Suprapubic skin (tissue), 3 donors: ENCODE measurements at regions not wholly inside any gene's neighbourhood (a gene's known extent, or its start where the extent isn't known, plus 50 kb on each side); places are given as distances from the start of the nearest gene placed in this dataset.

Experiments used
- EP300 ChIP-seq: sonication (generic); formaldehyde crosslinking; IDR thresholded peaks from one replicate; pipeline ENCODE4 v1.6.1; 2017; ENCODE audit warnings: antibody characterized with exemption
- TF ChIP-seq, protein P1 (sequence below), 2 donors: fragments of 200-600 bp in 1 of 2; fragments of 450-650 bp in 1 of 2; sonication (generic) in 1 of 2; IDR thresholded peaks; one replicate each; pipeline ENCODE4 v1.5.1; 2016 to 2019; ENCODE audit warnings: antibody characterized with exemption in 2 of 2, mild to moderate bottlenecking in 1 of 2, moderate library complexity in 1 of 2

GRCh38 chr4:176526704-176527103 is 206.9 kb downstream of the SPCS3 start:
- TF ChIP-seq, protein P1, sequence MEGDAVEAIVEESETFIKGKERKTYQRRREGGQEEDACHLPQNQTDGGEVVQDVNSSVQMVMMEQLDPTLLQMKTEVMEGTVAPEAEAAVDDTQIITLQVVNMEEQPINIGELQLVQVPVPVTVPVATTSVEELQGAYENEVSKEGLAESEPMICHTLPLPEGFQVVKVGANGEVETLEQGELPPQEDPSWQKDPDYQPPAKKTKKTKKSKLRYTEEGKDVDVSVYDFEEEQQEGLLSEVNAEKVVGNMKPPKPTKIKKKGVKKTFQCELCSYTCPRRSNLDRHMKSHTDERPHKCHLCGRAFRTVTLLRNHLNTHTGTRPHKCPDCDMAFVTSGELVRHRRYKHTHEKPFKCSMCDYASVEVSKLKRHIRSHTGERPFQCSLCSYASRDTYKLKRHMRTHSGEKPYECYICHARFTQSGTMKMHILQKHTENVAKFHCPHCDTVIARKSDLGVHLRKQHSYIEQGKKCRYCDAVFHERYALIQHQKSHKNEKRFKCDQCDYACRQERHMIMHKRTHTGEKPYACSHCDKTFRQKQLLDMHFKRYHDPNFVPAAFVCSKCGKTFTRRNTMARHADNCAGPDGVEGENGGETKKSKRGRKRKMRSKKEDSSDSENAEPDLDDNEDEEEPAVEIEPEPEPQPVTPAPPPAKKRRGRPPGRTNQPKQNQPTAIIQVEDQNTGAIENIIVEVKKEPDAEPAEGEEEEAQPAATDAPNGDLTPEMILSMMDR (IDR thresholded peaks at IDR 0.05), result no peak
- TF ChIP-seq EP300, result no peak
